T-helper 2 cell (primary cell): ENCODE measurements at regions not wholly inside any gene's neighbourhood (a gene's known extent, or its start where the extent isn't known, plus 50 kb on each side); places are given as distances from the start of the nearest gene placed in this dataset.

Source experiments
- DNase-seq, 5 experiments: peaks; one replicate each; pipeline versions ENCODE4 v3.0.0 to v3.0.0-alpha.2; 2012 to 2022

DNA sequence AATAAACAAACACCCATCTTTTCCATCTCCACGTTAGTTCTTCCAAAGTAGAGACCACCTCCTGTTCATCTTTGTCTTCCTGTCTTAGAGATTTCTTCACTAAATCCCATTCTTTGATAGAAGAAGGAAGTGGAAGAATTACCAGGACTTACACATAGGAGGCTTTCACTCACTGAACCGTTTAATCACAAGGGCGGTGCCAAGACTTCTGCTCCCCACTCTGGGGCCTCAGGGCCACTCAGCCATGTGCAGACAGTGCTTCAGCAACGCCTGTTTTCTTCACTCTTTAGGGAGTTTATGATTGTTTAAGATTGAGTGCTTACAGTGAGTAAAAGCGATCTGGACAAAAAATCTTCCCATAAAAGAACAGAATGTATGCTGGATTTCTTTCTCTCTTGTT lies 63.9 kb upstream of the SORCS3 start:
- no peak for DNase-seq

DNA sequence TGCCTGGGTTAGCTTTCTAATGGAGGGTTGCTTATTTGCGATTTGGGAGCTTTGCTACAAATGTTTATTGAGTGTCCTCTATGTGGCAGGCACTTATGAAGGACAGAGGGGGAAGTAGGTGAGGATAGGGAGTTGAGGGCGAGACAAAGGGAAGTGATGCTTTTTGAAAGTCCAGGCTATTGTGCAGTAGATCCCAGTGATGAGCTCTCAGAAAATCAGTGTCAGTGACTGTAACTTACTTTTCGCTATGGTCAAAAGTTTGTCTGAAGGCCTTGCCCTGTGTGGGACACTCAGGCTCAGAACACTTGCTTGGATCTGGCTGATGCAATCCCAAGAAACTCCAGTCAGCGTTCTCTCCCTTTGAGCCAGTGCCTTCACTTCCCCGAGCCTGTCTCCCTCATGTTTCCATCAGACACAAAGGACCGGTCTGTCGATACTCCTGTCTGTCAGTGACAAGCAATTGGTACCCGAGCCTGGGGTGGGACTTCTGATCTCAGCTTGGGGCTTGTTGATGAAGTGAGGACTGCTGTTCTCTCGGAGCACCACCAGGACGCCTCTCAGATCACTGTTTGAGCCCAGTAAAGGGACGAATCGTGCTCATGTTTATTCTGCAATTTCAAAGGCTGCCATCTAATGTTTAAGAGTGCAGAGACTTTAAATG lies 63.1 kb upstream of the SORCS3 start:
- no peak for DNase-seq

DNA sequence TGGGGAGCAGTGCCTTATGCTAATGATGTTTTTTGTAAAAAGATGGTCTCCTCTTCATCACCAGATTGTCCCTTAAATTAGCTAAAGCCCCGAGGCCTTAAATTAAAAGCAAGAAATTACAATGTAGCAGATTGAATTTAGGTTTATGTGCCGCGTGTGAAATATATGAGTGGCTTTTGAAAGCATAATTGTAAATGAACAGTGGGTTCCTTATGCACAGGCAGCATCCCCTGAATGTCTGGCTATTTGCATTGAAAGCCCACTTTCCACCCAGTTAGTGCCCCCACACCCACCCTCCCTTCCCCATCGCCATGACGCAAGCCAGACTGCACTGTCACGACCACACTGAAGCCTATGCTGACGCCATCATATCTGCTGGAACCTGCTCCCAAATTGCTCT lies 62.4 kb upstream of the SORCS3 start:
- no peak for DNase-seq

DNA sequence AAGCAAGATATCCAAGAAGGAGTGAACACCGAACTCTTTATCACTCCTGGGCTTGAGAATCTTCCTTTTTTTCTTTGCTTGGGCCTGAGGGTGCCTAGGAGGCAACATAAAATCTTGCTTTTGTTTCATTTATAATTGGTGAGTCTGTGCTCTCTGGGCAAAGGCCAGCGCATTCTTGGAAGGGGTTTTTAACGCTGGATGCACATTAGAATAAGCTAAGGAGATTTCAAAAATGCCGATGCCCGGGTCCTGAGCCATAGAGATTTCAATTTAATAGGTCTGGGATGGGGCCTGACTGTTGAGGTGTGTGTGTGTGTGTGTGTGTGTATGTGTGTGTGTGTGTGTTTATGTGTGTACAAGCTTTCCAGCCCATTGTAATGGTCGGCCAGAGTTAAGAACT lies 62.0 kb upstream of the SORCS3 start:
- DNase-seq = no peak

DNA sequence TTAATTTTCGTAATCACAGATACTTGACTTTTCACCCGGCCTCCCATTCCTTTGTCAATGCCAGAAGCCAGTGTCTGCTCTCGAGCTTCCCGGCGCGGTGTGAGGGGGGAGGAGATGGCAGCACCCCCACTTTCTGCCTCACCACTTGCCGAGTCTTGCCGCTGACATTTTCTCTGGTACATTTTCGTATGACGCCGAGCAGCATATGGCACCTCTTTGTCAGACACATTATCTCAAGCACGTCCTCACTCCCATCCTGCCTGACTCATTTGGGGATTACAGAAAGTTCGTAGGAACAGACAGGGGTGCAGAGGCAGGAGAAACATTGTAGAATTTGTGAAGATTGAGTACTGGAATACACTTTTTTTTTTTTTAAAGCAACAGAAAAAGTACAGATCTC lies 60.8 kb upstream of the SORCS3 start:
- DNase-seq = peak in 1 of 5 experiments; percentile 12

DNA sequence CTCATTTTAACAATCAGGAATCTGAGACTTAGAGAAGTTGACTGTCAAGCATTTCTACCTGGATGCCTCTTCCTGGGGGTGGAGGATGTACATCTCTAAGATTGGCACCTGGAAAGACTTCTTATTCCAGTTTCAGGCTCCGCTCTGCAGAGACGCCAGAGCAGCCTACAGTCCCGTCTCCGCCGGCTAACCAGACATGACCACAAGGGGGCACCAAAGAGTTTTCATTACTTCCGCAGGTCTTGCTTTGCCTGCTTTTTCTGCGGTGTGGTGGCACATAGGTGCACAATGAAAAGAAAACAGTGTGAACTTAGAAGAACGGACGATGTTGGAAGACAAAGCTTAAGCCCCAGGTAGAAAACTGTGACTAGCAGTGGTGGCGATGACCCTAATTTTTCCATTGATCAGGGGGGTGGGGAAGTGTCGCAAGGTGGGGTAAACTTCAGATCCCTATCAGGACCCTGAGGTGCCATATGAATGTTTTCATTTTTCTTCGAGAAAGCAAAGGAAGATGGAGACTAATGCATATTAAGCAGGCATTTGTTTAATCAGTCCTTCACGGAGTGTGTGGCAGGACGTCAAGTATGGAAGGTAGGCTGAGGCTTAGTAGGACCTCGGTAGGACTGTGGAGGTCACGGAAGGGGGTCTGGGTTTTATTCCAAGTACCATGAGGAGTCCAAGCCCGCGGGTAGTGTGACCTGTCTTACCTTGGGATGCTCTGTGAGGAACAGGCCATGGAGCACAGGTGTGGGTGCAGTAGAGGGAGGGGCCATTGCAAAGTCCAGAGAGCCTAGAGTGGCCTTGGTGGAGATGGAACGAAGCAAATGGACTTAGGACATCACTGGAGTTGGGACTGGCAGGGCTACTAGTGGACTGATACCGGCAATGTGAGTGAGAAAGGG lies 60.1 kb upstream of the SORCS3 start:
- DNase-seq = peak in 4 of 5 experiments; percentile 28 to 67 (median 42)

DNA sequence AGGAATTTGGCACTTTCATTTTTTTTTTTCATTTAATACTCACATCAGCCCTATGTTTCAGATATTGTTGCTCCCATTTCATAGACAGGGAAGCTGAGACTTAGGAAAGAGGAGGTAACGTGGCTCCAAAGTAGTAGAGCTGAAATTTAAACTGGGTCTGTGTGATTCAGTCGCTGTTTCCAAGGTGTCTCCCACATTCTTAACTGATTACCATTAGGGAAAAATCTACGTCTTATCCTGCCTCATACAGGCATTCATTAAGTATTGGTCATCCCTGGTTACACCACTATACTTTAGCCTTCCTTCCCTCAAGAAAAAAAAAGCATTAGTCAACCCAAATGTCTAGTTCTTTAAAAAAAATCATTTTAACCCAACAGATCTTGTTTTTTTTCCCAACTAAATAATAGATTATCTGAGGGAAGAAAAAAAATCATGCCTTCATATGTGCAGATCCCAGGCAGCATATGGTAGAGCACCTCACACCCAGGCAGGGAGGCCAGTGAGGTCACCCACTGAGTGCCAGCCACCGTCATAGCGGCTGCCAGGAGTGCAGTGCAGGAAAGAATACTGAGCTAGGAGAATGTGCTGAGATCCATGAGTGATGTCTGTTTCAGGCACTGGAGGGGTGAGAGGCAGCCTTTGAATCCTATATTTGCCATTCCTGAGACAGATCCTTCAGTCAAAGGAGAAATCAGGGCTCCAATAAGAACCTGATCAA lies 59.0 kb upstream of the SORCS3 start:
- no peak for DNase-seq

DNA sequence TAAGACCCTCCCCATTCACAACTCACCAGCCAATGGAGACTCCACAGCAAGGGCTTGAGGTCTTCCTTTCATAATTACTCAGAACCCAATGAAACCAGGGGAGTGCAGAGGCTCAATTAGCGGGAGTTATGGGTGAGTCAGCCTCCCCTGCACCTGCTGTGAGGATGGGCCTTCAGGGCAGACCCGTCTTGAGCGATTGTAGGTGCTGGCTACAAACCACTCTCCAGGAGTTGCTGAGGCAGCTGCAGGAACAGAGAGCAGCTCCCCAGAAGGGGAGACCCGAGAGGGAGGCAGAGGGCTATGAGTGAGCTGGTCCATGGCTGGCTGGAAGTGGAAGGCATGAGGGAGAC lies 58.5 kb upstream of the SORCS3 start:
- DNase-seq = no peak

DNA sequence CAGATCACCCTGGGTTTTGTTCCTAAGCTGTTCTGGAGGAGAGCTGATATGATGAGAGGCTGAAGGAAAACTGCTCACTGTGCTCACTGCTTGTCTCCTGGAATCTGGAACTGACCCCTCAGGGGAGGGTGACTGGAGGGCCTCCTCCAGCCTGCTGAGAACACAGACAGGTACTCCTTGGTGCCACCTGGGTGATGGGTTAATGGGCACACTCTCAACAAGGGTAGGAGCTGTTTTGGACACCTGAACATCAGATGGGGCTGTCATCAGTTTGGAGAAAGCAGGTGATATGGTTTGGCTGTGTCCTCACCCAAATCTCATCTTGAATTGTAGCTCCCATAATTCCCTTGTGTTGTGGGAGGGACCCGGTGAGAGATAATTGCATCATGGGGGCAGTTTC lies 58.1 kb upstream of the SORCS3 start:
- no peak for DNase-seq

DNA sequence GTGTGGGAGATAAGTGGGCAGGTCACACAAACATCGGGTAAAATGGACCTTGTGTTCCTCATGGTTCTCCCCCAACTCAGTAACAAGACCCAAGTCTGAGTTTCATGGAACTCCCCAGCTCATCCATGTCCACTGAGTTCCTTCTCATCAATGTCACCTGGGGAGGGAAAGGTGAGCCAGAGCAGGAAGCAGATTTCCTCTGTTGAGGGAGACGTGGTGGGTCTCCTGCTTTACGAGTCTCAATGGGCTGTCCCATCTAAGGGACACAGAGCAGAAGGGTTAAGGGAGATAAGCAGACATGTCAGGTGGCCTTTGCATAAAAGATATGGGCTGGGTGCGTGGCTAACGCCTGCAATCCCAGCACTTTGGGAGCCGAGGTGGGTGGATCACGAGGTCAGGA lies 56.5 kb upstream of the SORCS3 start:
- no peak for DNase-seq

DNA sequence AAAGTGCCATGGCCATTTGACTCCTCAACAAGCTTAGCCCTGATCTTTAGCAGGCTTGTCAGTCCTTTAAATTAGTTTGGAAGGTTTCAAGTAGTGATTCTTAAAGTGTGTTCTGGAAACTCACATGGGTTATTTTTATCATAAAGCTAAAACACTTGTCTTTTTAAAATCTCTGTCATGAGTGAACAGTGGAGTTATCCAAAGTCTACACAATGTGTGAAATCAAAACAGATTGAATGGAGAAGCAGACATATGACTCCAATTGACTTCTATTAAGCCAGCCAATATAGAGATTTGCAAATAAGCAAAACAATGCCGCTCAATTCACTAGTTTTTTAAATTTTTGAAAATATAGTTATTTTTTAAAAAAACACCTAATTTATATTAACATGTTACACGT lies 53.3 kb upstream of the SORCS3 start:
- no peak for DNase-seq

DNA sequence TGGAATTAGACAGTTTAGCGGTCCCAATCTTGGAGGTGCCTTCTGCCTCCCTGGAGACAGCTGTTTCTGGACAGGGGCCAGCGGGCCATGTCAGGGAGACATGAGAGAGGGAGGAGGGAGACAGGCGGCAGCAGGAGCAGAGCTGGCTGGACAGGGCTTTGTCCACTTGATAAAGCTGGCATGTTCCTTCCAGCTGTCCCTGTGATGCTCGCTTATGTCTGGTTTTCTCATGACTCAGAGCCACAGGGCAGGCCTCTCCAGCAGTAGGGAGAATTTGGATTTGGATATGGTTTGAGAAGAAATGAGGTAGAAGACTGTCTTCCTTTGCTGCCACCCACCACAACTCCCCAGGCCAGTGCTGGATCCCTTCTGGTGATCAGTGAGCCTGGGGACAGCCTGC lies 51.7 kb upstream of the SORCS3 start:
- no peak for DNase-seq

DNA sequence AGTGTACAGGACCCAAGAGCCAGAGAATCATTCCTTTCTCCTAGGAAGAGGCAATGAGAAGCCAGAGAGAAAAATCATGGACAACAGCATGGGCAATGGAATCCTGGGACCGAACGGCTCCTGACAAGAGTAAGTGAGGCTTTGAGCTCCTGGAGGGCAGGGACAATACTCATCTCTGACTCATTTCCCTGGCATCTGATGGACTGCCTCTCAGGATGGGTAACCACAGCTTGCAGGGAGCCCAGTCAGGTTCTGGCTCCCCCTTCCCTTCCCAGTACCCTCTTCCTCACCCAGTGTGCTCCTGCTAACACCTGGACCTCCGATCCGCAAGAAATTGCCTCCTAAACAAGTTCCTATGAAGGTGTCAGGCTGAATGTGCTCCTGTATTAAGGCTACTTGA lies 51.2 kb upstream of the SORCS3 start:
- no peak for DNase-seq
